Sigmoid colon (tissue), 6 donors: ENCODE measurements at regions not wholly inside any gene's neighbourhood (a gene's known extent, or its start where the extent isn't known, plus 50 kb on each side); places are given as distances from the start of the nearest gene placed in this dataset.

ENCODE experiments used
- DNase-seq: peaks from one replicate; pipeline ENCODE4 v3.0.0-alpha.2; 2019
- H3K27ac ChIP-seq, 4 donors: fragments of 200-600 bp; sonication (generic); one replicate each; pipeline ENCODE4 v1.5.1; 2016 to 2019; ENCODE audit warnings: mild to moderate bottlenecking in 1 of 4
- H3K27me3 ChIP-seq, 3 donors: fragments of 200-600 bp; sonication (generic); one replicate each; pipeline ENCODE4 v1.5.1; 2019; ENCODE audit warnings: mild to moderate bottlenecking in 1 of 3
- H3K36me3 ChIP-seq, 4 donors: fragments of 200-600 bp; sonication (generic); one replicate each; pipeline ENCODE4 v1.5.1; 2016 to 2019
- H3K4me1 ChIP-seq, 4 donors: fragments of 200-600 bp; sonication (generic); one replicate each; pipeline ENCODE4 v1.5.1; 2017 to 2019
- H3K4me3 ChIP-seq, 4 donors: fragments of 200-600 bp; sonication (generic); one replicate each; pipeline ENCODE4 v1.5.1; 2017 to 2019; ENCODE audit warnings: mild to moderate bottlenecking in 2 of 4, moderate library complexity in 1 of 4
- H3K9me3 ChIP-seq, 4 donors: fragments of 200-600 bp in 3 of 4; sonication (generic) in 3 of 4; one replicate each; pipeline versions ENCODE4 v1.5.1 to v1.6.1; 2013 to 2019
- EP300 ChIP-seq, 4 donors: sonication (generic); formaldehyde crosslinking; IDR thresholded peaks; one replicate each; pipeline ENCODE4 v1.6.1; 2017; ENCODE audit warnings: antibody characterized with exemption in 4 of 4
- POLR2A ChIP-seq, 2 donors: fragments of 450-650 bp; IDR thresholded peaks; one replicate each; pipeline ENCODE4 v1.6.1; 2016; ENCODE audit warnings: antibody characterized with exemption in 2 of 2, mild to moderate bottlenecking in 2 of 2, moderate library complexity in 2 of 2
- POLR2AphosphoS5 ChIP-seq, 4 donors: sonication (generic); formaldehyde crosslinking; IDR thresholded peaks; one replicate each; pipeline ENCODE4 v1.6.1; 2017; ENCODE audit warnings: antibody characterized with exemption in 4 of 4
- WGBS, 2 donors: extraction: QIAGEN DNeasy Blood & Tissue Kit; methylation state at CpG; one replicate each; pipeline ENCODE4 v1.1.7; 2013; 5-methylcytosine and 5-hydroxymethylcytosine counted together
- intact Hi-C: fragments of 100-400 bp; cut with DNase I; formaldehyde crosslinking; loops from one replicate; pipeline ENCODE4 v1.15.1; 2023
- TF ChIP-seq, protein P1 (sequence below), 4 experiments: fragments of 450-650 bp in 3 of 4; fragments of 200-600 bp in 1 of 4; IDR thresholded peaks; one replicate each; pipeline ENCODE4 v1.5.1; 2016 to 2019; ENCODE audit warnings: antibody characterized with exemption in 4 of 4, mild to moderate bottlenecking in 3 of 4, moderate library complexity in 2 of 4
- donor health status: healthy with polysubstance abuse.
- donor health status: healthy.

DNA sequence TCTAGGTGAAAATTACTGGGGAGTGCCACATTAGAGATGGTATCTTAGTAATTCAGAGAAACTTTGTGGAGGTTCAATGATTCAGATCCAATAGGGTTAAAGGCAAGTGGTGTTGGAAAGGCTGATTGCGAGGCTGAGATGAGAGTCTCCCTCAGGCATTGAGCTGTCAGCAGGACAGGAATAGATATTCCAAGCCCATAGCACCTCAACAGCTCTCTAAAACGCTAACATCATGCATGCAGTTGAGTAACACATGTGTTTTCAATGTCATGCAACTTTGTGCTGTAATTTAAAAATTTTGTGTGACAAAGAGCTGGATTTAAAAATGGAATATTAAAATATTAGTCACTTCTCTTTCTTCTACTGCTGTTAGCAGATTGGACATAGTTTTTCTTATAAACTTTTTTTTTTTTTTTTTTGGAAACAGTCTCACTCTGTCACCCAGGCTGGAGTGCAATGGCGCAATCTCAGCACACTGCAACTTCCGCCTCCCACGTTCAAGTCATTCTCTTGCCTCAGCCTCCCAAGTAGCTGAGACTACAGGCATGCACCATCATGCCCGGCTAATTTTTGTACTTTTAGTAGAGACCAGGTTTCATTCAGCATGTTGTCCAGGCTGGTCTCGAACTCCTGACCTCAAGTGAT lies 173.5 kb upstream of the C1QTNF7 start:
- intact Hi-C loops: no loop called here
- Histone ChIP-seq H3K4me3 (no peak overlapping the region), H3K9me3 (no peaks in the 10 kb centered on the region), H3K36me3 (no peaks in the 10 kb centered on the region), H3K27me3 (no peaks in the 10 kb centered on the region), H3K27ac (no peak overlapping the region), H3K4me1 (peaks cover 0 to 6% (median 0%) of the 10 kb centered on the region in 4 donors)
- DNase-seq: no peak
- 80 to 86% methylated on average over 7 of the region's 7 CpGs for WGBS, 2 donors
- TF ChIP-seq, protein P1, sequence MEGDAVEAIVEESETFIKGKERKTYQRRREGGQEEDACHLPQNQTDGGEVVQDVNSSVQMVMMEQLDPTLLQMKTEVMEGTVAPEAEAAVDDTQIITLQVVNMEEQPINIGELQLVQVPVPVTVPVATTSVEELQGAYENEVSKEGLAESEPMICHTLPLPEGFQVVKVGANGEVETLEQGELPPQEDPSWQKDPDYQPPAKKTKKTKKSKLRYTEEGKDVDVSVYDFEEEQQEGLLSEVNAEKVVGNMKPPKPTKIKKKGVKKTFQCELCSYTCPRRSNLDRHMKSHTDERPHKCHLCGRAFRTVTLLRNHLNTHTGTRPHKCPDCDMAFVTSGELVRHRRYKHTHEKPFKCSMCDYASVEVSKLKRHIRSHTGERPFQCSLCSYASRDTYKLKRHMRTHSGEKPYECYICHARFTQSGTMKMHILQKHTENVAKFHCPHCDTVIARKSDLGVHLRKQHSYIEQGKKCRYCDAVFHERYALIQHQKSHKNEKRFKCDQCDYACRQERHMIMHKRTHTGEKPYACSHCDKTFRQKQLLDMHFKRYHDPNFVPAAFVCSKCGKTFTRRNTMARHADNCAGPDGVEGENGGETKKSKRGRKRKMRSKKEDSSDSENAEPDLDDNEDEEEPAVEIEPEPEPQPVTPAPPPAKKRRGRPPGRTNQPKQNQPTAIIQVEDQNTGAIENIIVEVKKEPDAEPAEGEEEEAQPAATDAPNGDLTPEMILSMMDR (IDR thresholded peaks at IDR 0.05): no peak
- TF ChIP-seq EP300 (IDR thresholded peaks at IDR 0.05): no peak
- TF ChIP-seq POLR2A (IDR thresholded peaks at IDR 0.05): no peak
- TF ChIP-seq POLR2AphosphoS5 (IDR thresholded peaks at IDR 0.05): no peak

DNA sequence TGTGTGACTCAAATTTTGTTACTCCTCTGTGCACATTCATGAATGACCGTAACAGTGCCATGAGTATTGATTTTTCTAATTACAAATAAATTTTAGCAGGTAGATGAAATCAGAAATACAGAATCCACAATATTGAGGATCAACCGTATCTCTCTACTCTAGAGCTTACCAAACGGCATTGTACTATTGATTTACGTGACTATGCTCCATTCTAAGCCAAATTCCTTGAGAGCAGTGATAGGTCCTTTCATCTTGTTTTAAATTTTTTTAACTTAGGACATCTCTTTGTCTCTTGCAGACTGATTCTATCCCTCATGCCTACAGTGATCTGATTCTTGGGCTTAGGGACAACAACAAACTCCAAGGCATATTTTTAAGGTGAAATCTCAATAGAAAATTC lies 172.3 kb upstream of the C1QTNF7 start:
- Histone ChIP-seq H3K4me3 (no peak overlapping the region), H3K4me1 (no peaks in the 10 kb centered on the region), H3K27me3 (no peaks in the 10 kb centered on the region), H3K9me3 (no peaks in the 10 kb centered on the region), H3K27ac (no peak overlapping the region), H3K36me3 (no peaks in the 10 kb centered on the region)
- DNase-seq: no peak
- WGBS, 2 donors: 86 to 93% methylated on average over 4 of the region's 4 CpGs
- TF ChIP-seq, protein P1 (IDR thresholded peaks at IDR 0.05): no peak
- TF ChIP-seq POLR2A (IDR thresholded peaks at IDR 0.05) (no peak), POLR2AphosphoS5 (IDR thresholded peaks at IDR 0.05) (no peak), EP300 (IDR thresholded peaks at IDR 0.05) (no peak)
- intact Hi-C loops: no loop called here

DNA sequence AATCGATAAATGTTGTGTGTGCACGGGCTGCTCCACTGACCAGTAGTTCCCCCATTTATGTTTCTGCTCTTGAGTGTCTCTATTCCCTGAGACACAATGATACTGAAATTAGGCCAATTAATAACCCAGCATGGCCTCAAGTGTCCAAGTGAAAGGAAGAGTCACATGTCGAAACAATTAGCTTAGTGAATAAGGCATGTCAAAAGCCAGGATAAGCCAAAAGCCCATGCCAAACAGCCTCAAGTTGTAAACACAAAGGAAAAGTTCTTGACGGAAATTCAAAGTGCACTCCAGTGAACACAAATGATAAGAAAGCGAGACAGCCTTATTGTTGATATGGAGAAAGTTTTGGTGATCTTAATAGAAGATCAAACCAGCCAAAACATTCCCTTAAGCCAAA lies 167.1 kb upstream of the C1QTNF7 start:
- Histone ChIP-seq H3K4me1 (no peaks in the 10 kb centered on the region), H3K36me3 (no peaks in the 10 kb centered on the region), H3K27me3 (no peaks in the 10 kb centered on the region), H3K9me3 (peaks cover 0 to 3% (median 0%) of the 10 kb centered on the region in 4 donors), H3K4me3 (no peak overlapping the region), H3K27ac (no peak overlapping the region)
- 74 to 77% methylated on average over 5 of the region's 5 CpGs for whole genome bisulfite sequencing, 2 donors
- DNase-seq: no peak
- intact Hi-C loops: no loop called here
- TF ChIP-seq EP300 (IDR thresholded peaks at IDR 0.05): no peak
- TF ChIP-seq, protein P1 (IDR thresholded peaks at IDR 0.05): no peak
- TF ChIP-seq POLR2AphosphoS5 (IDR thresholded peaks at IDR 0.05): no peak

GRCh38 chr4:15262396-15262795 lies 165.4 kb upstream of the C1QTNF7 start:
- H3K36me3 ChIP-seq: no peaks in the 10 kb centered on the region
- no peaks in the 10 kb centered on the region for H3K4me1 ChIP-seq
- no peak overlapping the region for H3K27ac ChIP-seq
- no peaks in the 10 kb centered on the region for H3K27me3 ChIP-seq
- H3K9me3 ChIP-seq: peaks cover 0 to 3% (median 0%) of the 10 kb centered on the region in 4 donors
- no peak for DNase-seq
- TF ChIP-seq POLR2A (IDR thresholded peaks at IDR 0.05) (no peak), POLR2AphosphoS5 (IDR thresholded peaks at IDR 0.05) (no peak), EP300 (IDR thresholded peaks at IDR 0.05) (no peak)
- TF ChIP-seq, protein P1 (IDR thresholded peaks at IDR 0.05): no peak
- intact Hi-C loops: no loop called here
- no peak overlapping the region for H3K4me3 ChIP-seq

- 90 to 92% methylated on average over 2 of the region's 2 CpGs for WGBS, 2 donors
- Histone ChIP-seq H3K9me3 (peaks cover 0 to 5% (median 2%) of the 10 kb centered on the region in 4 donors), H3K4me3 (no peak overlapping the region), H3K27me3 (no peaks in the 10 kb centered on the region), H3K36me3 (no peaks in the 10 kb centered on the region), H3K27ac (no peak overlapping the region), H3K4me1 (no peaks in the 10 kb centered on the region)
- intact Hi-C loops: no loop called here
- no peak for DNase-seq
- TF ChIP-seq, protein P1 (IDR thresholded peaks at IDR 0.05): no peak
- no peak for TF ChIP-seq POLR2AphosphoS5 (IDR thresholded peaks at IDR 0.05)
- TF ChIP-seq POLR2A (IDR thresholded peaks at IDR 0.05): no peak
- TF ChIP-seq EP300 (IDR thresholded peaks at IDR 0.05): no peak
Measured at GRCh38 chr4:15270201-15270600, 157.6 kb upstream of the C1QTNF7 start.
